Hepatocyte (in vitro differentiated cells): ENCODE measurements at regions not wholly inside any gene's neighbourhood (a gene's known extent, or its start where the extent isn't known, plus 50 kb on each side); places are given as distances from the start of the nearest gene placed in this dataset.

ENCODE experiments used
- EZH2 ChIP-seq: fragments of 200-600 bp; sonication (generic); IDR thresholded peaks from 2 replicates; pipeline ENCODE4 v1.6.1; 2016; ENCODE audit warnings: antibody characterized with exemption, mild to moderate bottlenecking, borderline replicate concordance
- EZH2phosphoT487 ChIP-seq: fragments of 200-600 bp; sonication (generic); IDR thresholded peaks from one replicate; pipeline ENCODE4 v1.6.1; 2018; ENCODE audit warnings: antibody characterized with exemption, mild to moderate bottlenecking, low read depth, moderate library complexity; ENCODE audit not compliant: unreplicated experiment, severe bottlenecking
- TF ChIP-seq, protein P1 (sequence below): fragments of 200-600 bp; sonication (generic); IDR thresholded peaks from 2 replicates; pipeline ENCODE4 v1.5.1; 2016; ENCODE audit warnings: antibody characterized with exemption, mild to moderate bottlenecking; ENCODE audit not compliant: poor library complexity

DNA sequence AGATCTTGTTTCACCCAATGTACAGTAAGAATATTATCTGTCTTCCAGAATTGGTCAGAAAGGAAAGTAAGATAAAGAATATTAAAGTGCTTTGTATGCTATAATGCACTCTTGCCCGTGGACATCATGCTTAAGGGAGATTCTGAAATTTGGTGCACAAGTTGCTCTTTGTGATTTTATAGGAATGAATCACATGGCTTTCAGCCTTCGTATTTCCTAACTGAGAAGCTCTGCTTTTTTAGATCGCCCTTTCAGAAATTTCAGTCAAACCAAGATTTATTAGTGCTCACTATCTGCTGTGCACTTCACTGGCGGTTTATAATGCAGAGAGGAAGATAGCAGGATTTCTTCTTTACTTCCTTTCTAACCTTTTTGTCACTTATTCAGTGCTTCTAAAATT, 1248.5 kb upstream of the LRRN3 start:
- TF ChIP-seq, protein P1, sequence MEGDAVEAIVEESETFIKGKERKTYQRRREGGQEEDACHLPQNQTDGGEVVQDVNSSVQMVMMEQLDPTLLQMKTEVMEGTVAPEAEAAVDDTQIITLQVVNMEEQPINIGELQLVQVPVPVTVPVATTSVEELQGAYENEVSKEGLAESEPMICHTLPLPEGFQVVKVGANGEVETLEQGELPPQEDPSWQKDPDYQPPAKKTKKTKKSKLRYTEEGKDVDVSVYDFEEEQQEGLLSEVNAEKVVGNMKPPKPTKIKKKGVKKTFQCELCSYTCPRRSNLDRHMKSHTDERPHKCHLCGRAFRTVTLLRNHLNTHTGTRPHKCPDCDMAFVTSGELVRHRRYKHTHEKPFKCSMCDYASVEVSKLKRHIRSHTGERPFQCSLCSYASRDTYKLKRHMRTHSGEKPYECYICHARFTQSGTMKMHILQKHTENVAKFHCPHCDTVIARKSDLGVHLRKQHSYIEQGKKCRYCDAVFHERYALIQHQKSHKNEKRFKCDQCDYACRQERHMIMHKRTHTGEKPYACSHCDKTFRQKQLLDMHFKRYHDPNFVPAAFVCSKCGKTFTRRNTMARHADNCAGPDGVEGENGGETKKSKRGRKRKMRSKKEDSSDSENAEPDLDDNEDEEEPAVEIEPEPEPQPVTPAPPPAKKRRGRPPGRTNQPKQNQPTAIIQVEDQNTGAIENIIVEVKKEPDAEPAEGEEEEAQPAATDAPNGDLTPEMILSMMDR: no peak
- no peak for TF ChIP-seq EZH2phosphoT487
- no peak for TF ChIP-seq EZH2
